ENCODE measurements at regions not wholly inside any gene's neighbourhood (a gene's known extent, or its start where the extent isn't known, plus 50 kb on each side); places are given as distances from the start of the nearest gene placed in this dataset.

DNA sequence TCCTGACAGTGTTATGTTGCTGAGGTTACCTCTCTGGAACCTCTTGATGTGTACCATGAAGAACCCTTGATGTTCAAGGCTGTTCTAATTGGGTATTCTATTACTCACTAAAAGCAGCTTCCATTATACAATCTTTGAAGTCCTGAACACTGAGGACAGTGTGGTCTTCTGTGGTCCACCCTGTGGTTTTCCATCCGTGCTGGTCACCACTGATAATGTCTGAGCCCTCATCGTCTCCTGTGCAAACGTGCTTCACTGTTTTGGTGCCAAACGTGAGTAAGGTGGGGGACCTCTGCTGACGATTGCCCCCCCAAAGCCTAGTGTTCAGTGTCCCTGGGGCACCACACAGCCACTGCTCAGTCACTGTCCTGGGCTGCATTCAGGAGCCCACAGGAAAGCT is 259.7 kb upstream of the ANKRD55 start:
- no peak for DNase-seq (ENCODE audit: low read depth in 2 of 2)
- TF ChIP-seq, protein P1, sequence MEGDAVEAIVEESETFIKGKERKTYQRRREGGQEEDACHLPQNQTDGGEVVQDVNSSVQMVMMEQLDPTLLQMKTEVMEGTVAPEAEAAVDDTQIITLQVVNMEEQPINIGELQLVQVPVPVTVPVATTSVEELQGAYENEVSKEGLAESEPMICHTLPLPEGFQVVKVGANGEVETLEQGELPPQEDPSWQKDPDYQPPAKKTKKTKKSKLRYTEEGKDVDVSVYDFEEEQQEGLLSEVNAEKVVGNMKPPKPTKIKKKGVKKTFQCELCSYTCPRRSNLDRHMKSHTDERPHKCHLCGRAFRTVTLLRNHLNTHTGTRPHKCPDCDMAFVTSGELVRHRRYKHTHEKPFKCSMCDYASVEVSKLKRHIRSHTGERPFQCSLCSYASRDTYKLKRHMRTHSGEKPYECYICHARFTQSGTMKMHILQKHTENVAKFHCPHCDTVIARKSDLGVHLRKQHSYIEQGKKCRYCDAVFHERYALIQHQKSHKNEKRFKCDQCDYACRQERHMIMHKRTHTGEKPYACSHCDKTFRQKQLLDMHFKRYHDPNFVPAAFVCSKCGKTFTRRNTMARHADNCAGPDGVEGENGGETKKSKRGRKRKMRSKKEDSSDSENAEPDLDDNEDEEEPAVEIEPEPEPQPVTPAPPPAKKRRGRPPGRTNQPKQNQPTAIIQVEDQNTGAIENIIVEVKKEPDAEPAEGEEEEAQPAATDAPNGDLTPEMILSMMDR (IDR thresholded peaks at IDR 0.05; ENCODE audit: low read depth, low read length) = no peak
- no peak overlapping the region for H3K4me3 ChIP-seq (replicated peaks in 1 of 2; ENCODE audit: low read depth in 2 of 2, low read length in 2 of 2)

DNA sequence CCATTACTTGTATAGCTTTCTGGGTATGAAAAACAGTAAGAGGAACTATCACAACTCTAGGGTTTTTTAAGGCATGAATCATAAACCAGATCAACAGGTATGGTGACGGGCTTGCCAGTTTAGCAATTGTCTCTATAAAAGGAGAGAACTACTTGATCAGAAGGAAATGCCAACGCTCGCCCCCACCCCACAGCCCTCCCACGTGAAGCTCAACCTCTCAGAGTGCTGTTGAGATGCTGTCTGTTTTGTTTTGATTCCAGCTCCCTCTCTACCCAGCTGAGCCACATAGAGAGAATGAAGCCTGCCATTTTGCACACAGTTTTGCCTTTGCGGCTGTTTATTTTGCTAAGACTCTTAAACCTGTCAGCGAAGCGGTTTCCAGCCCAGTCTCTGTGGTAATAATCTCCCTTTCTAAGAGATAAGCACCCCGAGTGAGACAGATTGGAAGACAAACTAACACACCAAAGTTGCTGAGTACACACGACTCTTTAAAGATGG is 257.9 kb upstream of the ANKRD55 start:
- DNase-seq (ENCODE audit: low read depth in 2 of 2) = peak in 1 of 2 donors; percentile 18
- TF ChIP-seq, protein P1 (IDR thresholded peaks at IDR 0.05; ENCODE audit: low read depth, low read length) = no peak
- H3K4me3 ChIP-seq (replicated peaks in 1 of 2; ENCODE audit: low read depth in 2 of 2, low read length in 2 of 2) = no peak overlapping the region

DNA sequence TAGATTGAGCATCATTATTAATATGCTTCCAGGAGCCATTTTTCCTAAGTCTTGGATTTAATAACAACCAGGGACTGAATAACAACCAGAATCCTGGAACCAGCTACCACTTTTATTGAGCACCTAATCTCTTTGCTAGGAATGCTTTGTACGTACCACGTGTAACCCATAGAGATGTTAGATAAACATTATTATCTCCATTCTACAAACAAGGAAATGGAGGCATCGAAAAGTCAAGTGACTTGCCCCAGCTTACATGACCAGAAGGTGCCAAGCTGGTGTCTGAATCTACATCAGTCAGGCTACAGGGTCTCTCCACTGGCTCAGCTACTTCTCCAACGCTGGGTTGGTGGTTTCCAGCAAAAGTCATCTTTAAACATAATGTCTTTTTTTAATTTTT is 256.1 kb upstream of the ANKRD55 start:
- no peak for DNase-seq (ENCODE audit: low read depth in 2 of 2)
- no peak overlapping the region for H3K4me3 ChIP-seq (replicated peaks in 1 of 2; ENCODE audit: low read depth in 2 of 2, low read length in 2 of 2)
- TF ChIP-seq, protein P1 (IDR thresholded peaks at IDR 0.05; ENCODE audit: low read depth, low read length) = no peak

DNA sequence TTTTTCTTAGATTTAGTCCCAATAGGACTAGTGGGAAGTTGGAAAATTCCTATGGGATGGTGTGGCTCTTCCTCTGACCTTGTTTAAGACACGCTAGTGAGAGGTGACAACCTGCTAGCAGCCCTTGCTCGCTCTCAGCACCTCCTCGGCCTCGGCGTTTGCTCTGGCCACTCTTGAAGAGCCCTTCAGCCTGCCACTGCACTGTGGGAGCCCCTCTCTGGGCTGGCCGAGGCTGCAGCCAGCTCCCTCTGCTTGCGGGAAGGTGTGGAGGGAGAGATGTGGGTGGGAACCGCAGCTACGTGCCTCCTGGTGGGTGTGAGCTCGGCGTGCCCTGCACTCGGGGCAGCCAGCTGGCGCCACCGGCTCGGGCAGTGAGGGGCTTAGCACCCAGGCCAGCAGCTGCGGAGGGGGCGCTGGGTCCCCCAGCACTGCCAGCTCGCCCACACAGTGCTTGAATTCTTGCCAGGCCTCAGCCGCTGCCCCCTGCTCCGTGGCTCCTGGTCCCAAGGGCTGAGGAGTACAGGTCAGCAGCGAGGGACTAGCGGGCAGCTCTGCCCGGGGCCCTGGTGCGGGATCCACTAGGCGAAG is 254.5 kb upstream of the ANKRD55 start:
- no peak overlapping the region for H3K4me3 ChIP-seq (replicated peaks in 1 of 2; ENCODE audit: low read depth in 2 of 2, low read length in 2 of 2)
- TF ChIP-seq, protein P1 (IDR thresholded peaks at IDR 0.05; ENCODE audit: low read depth, low read length) = no peak
- no peak for DNase-seq (ENCODE audit: low read depth in 2 of 2)

DNA sequence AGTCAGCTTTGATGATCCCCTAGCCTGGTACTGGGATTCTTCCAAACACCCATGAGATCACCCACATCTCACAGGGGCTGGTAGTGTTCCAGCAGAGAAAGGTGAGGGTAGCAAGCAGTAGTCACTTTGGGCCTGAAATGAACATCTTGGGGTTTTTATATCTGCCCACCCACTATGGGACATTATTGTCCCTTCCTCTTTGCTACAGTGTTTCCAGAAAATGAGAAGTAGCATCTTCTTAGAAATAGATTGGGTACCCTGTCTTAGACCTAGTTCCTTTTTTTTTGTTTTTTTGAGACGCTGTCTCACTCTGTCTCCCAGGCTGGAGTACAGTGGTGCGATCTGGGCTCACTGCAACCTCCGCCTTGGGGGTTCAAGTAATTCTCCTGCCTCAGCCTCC is 249.2 kb upstream of the ANKRD55 start:
- no peak overlapping the region for H3K4me3 ChIP-seq (replicated peaks in 1 of 2; ENCODE audit: low read depth in 2 of 2, low read length in 2 of 2)
- DNase-seq (ENCODE audit: low read depth in 2 of 2) = no peak
- TF ChIP-seq, protein P1 (IDR thresholded peaks at IDR 0.05; ENCODE audit: low read depth, low read length) = no peak

DNA sequence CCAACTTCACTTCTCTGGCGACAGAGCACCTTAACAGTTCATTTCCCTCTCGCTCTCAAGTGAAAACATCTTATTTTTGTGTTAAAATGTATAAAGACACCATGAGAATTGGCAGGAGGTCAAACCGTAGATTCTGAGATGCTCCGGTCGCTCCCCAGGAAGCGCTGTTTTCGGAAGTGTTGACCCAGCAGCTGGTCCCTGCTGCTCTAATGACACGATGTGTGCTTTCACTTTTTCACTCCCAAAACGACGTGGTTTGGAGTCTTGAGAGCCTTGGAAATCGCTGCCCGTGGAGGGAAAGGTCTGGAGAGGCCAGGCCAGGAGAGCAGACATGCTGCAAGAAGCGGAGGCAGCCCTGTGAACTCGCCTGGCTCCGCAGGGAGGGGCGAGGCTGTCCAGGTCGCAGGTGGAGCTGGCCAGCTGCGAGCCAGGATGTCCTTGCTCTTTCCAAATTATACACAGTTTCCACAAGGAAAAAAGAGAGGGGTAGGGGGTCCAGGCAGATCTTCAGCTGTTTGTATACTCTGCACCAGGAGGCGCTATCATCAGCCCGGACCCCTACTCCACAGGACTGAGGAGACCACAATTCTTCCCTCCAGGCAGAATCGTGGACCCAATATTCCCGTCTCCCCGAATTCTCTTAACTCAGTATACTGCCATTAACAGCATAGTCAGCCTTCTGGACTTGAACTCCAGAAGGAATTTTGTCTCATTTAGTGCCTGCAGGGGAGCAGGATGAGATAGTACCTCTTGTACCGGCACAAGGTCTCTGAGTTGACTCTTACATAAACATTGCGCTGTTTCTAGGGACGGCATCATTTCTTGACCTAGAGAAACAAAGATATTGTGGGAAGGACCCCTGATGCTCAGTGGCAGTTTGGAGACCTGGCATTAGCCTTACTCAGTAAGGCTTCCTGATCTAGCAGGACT is 248.6 kb upstream of the ANKRD55 start:
- peak; percentile 35 to 43 for DNase-seq (ENCODE audit: low read depth in 2 of 2)
- TF ChIP-seq, protein P1 (IDR thresholded peaks at IDR 0.05; ENCODE audit: low read depth, low read length) = no peak
- H3K4me3 ChIP-seq (replicated peaks in 1 of 2; ENCODE audit: low read depth in 2 of 2, low read length in 2 of 2) = peak overlapping the region; percentile 58 to 61
